K562 (cell line): ENCODE measurements at regions not wholly inside any gene's neighbourhood (a gene's known extent, or its start where the extent isn't known, plus 50 kb on each side); places are given as distances from the start of the nearest gene placed in this dataset.
A peak's percentile ranks its signal among the peaks of the same experiment; 100 is the strongest.

Experiments used
- ARID1B ChIP-seq: fragments of 450-650 bp; IDR thresholded peaks from 2 replicates; pipeline ENCODE4 v1.6.1; 2016; ENCODE audit warnings: antibody characterized with exemption, mild to moderate bottlenecking, inconsistent platforms
- BDP1 ChIP-seq: IDR thresholded peaks from 3 replicates; pipeline ENCODE4 v1.6.1; 2011; ENCODE audit not compliant: insufficient read length, insufficient read depth
- CBX8 ChIP-seq: fragments of 200-600 bp; sonication (generic); IDR thresholded peaks from 2 replicates; pipeline ENCODE4 v1.6.1; 2012; ENCODE audit warnings: borderline replicate concordance, mixed run types, low read depth, mild to moderate bottlenecking, moderate library complexity, mixed read lengths, low read length, control low read depth, inconsistent platforms; ENCODE audit not compliant: poor library complexity, severe bottlenecking; ENCODE audit errors: extremely low read depth
- HDAC8 ChIP-seq: fragments of 450-650 bp; IDR thresholded peaks from 2 replicates; pipeline ENCODE4 v1.6.1; 2016; ENCODE audit warnings: mild to moderate bottlenecking, missing genetic modification characterization, moderate library complexity, missing compliant biosample characterization
- RBFOX2 ChIP-seq: fragments of 200-400 bp; formaldehyde crosslinking; IDR thresholded peaks from 2 replicates; pipeline ENCODE4 v1.6.1; 2017; ENCODE audit warnings: low read depth, mild to moderate bottlenecking, low read length, moderate library complexity
- SIN3A ChIP-seq, 2 experiments: fragments of 150-350 bp in 1 of 2; IDR thresholded peaks; 2 replicates each; pipeline ENCODE4 v1.6.1; 2011 to 2016; ENCODE audit warnings: borderline replicate concordance in 2 of 2, low read depth in 2 of 2, low read length in 2 of 2, mild to moderate bottlenecking in 2 of 2, moderate library complexity in 2 of 2; ENCODE audit not compliant: control insufficient read depth in 1 of 2
- SREBF2 ChIP-seq: sonication (generic); formaldehyde crosslinking; IDR thresholded peaks from 2 replicates; pipeline ENCODE4 v1.4.0; 2020; ENCODE audit warnings: mild to moderate bottlenecking, missing genetic modification reagents
- ZNF146 ChIP-seq: IDR thresholded peaks from one replicate; pipeline ENCODE4 v1.6.1; 2018; ENCODE audit warnings: missing compliant biosample characterization; ENCODE audit not compliant: unreplicated experiment
- ZNF830 ChIP-seq: fragments of 250-450 bp; sonication (Bioruptor Pico); IDR thresholded peaks from 2 replicates; pipeline ENCODE4 v1.5.0; 2021; ENCODE audit warnings: mild to moderate bottlenecking
- TF ChIP-seq, protein P1 (sequence below): fragments of 450-650 bp; IDR thresholded peaks from 2 replicates; pipeline ENCODE4 v1.6.1; 2016; ENCODE audit warnings: mild to moderate bottlenecking, moderate library complexity
- TF ChIP-seq, protein P2 (sequence below), 2 experiments: fragments of 450-650 bp in 1 of 2; IDR thresholded peaks; 2 replicates each; pipeline ENCODE4 v1.6.1; 2011 to 2017; ENCODE audit warnings: low read depth in 2 of 2, antibody characterized with exemption in 1 of 2, borderline replicate concordance in 1 of 2, low read length in 1 of 2, mild to moderate bottlenecking in 1 of 2, mixed read lengths in 1 of 2; ENCODE audit not compliant: control insufficient read depth in 1 of 2

DNA sequence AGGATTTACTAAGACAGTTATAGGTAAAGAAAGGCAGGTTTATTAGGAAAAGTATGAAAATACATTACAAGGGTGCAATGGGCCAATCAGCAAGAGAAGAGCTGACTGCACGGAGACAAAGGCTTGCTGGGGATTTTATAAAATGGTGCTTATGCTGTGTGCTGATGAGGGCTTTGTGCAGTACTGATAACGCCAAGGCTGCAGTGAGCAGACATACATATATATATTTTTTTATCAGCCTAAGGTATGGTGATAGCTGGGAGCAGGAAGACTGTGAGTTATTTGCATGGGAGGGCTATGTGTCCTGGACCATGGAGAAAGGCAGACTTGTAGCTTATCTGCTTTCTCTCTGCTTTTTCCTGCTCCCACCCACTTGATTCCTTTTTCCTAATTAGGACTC lies 208.1 kb upstream of the ACTBL2 start (continued):
- TF ChIP-seq, protein P1, sequence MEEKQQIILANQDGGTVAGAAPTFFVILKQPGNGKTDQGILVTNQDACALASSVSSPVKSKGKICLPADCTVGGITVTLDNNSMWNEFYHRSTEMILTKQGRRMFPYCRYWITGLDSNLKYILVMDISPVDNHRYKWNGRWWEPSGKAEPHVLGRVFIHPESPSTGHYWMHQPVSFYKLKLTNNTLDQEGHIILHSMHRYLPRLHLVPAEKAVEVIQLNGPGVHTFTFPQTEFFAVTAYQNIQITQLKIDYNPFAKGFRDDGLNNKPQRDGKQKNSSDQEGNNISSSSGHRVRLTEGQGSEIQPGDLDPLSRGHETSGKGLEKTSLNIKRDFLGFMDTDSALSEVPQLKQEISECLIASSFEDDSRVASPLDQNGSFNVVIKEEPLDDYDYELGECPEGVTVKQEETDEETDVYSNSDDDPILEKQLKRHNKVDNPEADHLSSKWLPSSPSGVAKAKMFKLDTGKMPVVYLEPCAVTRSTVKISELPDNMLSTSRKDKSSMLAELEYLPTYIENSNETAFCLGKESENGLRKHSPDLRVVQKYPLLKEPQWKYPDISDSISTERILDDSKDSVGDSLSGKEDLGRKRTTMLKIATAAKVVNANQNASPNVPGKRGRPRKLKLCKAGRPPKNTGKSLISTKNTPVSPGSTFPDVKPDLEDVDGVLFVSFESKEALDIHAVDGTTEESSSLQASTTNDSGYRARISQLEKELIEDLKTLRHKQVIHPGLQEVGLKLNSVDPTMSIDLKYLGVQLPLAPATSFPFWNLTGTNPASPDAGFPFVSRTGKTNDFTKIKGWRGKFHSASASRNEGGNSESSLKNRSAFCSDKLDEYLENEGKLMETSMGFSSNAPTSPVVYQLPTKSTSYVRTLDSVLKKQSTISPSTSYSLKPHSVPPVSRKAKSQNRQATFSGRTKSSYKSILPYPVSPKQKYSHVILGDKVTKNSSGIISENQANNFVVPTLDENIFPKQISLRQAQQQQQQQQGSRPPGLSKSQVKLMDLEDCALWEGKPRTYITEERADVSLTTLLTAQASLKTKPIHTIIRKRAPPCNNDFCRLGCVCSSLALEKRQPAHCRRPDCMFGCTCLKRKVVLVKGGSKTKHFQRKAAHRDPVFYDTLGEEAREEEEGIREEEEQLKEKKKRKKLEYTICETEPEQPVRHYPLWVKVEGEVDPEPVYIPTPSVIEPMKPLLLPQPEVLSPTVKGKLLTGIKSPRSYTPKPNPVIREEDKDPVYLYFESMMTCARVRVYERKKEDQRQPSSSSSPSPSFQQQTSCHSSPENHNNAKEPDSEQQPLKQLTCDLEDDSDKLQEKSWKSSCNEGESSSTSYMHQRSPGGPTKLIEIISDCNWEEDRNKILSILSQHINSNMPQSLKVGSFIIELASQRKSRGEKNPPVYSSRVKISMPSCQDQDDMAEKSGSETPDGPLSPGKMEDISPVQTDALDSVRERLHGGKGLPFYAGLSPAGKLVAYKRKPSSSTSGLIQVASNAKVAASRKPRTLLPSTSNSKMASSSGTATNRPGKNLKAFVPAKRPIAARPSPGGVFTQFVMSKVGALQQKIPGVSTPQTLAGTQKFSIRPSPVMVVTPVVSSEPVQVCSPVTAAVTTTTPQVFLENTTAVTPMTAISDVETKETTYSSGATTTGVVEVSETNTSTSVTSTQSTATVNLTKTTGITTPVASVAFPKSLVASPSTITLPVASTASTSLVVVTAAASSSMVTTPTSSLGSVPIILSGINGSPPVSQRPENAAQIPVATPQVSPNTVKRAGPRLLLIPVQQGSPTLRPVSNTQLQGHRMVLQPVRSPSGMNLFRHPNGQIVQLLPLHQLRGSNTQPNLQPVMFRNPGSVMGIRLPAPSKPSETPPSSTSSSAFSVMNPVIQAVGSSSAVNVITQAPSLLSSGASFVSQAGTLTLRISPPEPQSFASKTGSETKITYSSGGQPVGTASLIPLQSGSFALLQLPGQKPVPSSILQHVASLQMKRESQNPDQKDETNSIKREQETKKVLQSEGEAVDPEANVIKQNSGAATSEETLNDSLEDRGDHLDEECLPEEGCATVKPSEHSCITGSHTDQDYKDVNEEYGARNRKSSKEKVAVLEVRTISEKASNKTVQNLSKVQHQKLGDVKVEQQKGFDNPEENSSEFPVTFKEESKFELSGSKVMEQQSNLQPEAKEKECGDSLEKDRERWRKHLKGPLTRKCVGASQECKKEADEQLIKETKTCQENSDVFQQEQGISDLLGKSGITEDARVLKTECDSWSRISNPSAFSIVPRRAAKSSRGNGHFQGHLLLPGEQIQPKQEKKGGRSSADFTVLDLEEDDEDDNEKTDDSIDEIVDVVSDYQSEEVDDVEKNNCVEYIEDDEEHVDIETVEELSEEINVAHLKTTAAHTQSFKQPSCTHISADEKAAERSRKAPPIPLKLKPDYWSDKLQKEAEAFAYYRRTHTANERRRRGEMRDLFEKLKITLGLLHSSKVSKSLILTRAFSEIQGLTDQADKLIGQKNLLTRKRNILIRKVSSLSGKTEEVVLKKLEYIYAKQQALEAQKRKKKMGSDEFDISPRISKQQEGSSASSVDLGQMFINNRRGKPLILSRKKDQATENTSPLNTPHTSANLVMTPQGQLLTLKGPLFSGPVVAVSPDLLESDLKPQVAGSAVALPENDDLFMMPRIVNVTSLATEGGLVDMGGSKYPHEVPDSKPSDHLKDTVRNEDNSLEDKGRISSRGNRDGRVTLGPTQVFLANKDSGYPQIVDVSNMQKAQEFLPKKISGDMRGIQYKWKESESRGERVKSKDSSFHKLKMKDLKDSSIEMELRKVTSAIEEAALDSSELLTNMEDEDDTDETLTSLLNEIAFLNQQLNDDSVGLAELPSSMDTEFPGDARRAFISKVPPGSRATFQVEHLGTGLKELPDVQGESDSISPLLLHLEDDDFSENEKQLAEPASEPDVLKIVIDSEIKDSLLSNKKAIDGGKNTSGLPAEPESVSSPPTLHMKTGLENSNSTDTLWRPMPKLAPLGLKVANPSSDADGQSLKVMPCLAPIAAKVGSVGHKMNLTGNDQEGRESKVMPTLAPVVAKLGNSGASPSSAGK: no peak
- TF ChIP-seq BDP1 (no peak), ZNF146 (no peak), ZNF830 (CRISPR knock-in tag) (no peak), HDAC8 (tag) (no peak), SIN3A (IDR thresholded peaks at IDR 0.05; ENCODE audit: borderline replicate concordance in 2 of 2, control insufficient read depth in 1 of 2, low read depth in 2 of 2, low read length in 2 of 2) (no peak), SREBF2 (CRISPR knock-in tag) (no peak), ARID1B (peak; percentile 51), CBX8 (no peak), RBFOX2 (no peak)
- TF ChIP-seq, protein P2, sequence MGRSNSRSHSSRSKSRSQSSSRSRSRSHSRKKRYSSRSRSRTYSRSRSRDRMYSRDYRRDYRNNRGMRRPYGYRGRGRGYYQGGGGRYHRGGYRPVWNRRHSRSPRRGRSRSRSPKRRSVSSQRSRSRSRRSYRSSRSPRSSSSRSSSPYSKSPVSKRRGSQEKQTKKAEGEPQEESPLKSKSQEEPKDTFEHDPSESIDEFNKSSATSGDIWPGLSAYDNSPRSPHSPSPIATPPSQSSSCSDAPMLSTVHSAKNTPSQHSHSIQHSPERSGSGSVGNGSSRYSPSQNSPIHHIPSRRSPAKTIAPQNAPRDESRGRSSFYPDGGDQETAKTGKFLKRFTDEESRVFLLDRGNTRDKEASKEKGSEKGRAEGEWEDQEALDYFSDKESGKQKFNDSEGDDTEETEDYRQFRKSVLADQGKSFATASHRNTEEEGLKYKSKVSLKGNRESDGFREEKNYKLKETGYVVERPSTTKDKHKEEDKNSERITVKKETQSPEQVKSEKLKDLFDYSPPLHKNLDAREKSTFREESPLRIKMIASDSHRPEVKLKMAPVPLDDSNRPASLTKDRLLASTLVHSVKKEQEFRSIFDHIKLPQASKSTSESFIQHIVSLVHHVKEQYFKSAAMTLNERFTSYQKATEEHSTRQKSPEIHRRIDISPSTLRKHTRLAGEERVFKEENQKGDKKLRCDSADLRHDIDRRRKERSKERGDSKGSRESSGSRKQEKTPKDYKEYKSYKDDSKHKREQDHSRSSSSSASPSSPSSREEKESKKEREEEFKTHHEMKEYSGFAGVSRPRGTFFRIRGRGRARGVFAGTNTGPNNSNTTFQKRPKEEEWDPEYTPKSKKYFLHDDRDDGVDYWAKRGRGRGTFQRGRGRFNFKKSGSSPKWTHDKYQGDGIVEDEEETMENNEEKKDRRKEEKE (IDR thresholded peaks at IDR 0.05; ENCODE audit: borderline replicate concordance in 1 of 2, control insufficient read depth in 1 of 2, low read depth in 2 of 2, low read length in 1 of 2): no peak
